ENCODE measurements at regions not wholly inside any gene's neighbourhood (a gene's known extent, or its start where the extent isn't known, plus 50 kb on each side); places are given as distances from the start of the nearest gene placed in this dataset.

DNA sequence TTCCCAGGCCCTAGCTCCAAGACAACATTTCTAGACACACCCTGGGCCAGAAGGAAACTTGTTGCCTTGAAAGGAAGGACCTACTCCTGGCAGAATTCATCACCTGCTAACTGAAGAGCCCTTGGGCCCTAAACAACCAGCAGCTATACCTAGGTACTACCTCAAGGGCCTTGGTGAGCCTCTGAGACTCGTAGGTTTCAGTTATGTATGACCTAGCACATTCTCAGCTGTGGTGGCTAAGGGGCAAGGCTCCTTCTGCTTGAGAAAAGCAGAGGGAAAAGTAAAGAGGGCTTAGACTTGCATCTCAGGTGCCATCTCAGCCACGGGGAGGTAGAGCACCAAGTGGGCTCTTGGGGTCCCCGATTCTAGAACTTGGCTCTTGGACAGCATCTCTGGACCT is 132.3 kb upstream of the NHSL1 start:
- Histone ChIP-seq H3K27me3 (ENCODE audit: control insufficient read depth in 4 of 4, insufficient read depth in 4 of 4, low read length in 3 of 4) (no peaks in the 10 kb centered on the region), H3K27ac (ENCODE audit: low read depth in 1 of 2, low read length in 2 of 2) (no peak overlapping the region), H3K9me3 (ENCODE audit: control insufficient read depth in 4 of 4, low read length in 3 of 4) (no peaks in the 10 kb centered on the region), H3K9ac (ENCODE audit: low read depth in 1 of 2, low read length in 2 of 2) (no peak overlapping the region), H3K36me3 (ENCODE audit: control insufficient read depth in 4 of 4, insufficient read depth in 3 of 4, low read depth in 1 of 4, low read length in 3 of 4) (no peaks in the 10 kb centered on the region), H3K4me1 (ENCODE audit: control insufficient read depth in 4 of 4, insufficient read depth in 4 of 4, low read length in 3 of 4) (no peaks in the 10 kb centered on the region), H3K4me3 (ENCODE audit: low read depth in 1 of 3, low read length in 3 of 3) (no peak overlapping the region)
- WGBS: 94% methylated on average over 3 of the region's 3 CpGs
- TF ChIP-seq FOXA1 (IDR thresholded peaks at IDR 0.05) (no peak), ATF3 (IDR thresholded peaks at IDR 0.05) (no peak)
- TF ChIP-seq, protein P1, sequence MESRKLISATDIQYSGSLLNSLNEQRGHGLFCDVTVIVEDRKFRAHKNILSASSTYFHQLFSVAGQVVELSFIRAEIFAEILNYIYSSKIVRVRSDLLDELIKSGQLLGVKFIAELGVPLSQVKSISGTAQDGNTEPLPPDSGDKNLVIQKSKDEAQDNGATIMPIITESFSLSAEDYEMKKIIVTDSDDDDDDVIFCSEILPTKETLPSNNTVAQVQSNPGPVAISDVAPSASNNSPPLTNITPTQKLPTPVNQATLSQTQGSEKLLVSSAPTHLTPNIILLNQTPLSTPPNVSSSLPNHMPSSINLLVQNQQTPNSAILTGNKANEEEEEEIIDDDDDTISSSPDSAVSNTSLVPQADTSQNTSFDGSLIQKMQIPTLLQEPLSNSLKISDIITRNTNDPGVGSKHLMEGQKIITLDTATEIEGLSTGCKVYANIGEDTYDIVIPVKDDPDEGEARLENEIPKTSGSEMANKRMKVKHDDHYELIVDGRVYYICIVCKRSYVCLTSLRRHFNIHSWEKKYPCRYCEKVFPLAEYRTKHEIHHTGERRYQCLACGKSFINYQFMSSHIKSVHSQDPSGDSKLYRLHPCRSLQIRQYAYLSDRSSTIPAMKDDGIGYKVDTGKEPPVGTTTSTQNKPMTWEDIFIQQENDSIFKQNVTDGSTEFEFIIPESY (IDR thresholded peaks at IDR 0.05): no peak
- DNase-seq (ENCODE audit: low spot score): no peak

DNA sequence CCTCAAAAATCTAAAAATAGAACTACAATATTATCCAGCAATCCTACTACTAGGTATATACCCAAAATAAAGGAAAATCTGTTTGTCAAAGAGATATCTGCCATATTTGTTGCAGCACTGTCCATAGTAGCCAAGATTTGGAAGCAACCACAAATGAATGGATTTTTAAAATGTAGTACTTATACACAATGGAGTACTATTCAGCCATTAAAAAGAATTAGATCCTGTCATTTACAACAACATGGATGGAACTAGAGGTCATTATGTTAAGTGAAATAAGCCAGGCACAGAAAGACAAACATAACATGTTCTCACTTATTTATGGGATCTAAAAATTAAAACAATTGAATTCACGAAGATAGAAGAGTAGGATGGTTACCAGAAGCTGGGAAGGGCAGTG is 135.7 kb upstream of the CCDC28A start:
- TF ChIP-seq FOXA1 (IDR thresholded peaks at IDR 0.05) (no peak), NR2F2 (IDR thresholded peaks at IDR 0.05) (no peak), JUND (IDR thresholded peaks at IDR 0.05) (no peak), RAD21 (IDR thresholded peaks at IDR 0.05) (no peak), FOXA2 (IDR thresholded peaks at IDR 0.05) (no peak), HNF4G (IDR thresholded peaks at IDR 0.05) (no peak), TAF1 (conservative IDR thresholded peaks at IDR 0.05) (no peak), MAX (IDR thresholded peaks at IDR 0.05) (no peak), ATF3 (IDR thresholded peaks at IDR 0.05) (no peak), RXRA (IDR thresholded peaks at IDR 0.05) (no peak), GABPA (IDR thresholded peaks at IDR 0.05 in 1 of 2, conservative IDR thresholded peaks at IDR 0.05 in 1 of 2) (no peak), SP1 (IDR thresholded peaks at IDR 0.05) (no peak), EGR1 (IDR thresholded peaks at IDR 0.05; ENCODE audit: low read depth in 2 of 2) (no peak), YY1 (IDR thresholded peaks at IDR 0.05) (no peak), REST (IDR thresholded peaks at IDR 0.05) (no peak), HNF4A (conservative IDR thresholded peaks at IDR 0.05) (no peak)
- TF ChIP-seq, protein P2, sequence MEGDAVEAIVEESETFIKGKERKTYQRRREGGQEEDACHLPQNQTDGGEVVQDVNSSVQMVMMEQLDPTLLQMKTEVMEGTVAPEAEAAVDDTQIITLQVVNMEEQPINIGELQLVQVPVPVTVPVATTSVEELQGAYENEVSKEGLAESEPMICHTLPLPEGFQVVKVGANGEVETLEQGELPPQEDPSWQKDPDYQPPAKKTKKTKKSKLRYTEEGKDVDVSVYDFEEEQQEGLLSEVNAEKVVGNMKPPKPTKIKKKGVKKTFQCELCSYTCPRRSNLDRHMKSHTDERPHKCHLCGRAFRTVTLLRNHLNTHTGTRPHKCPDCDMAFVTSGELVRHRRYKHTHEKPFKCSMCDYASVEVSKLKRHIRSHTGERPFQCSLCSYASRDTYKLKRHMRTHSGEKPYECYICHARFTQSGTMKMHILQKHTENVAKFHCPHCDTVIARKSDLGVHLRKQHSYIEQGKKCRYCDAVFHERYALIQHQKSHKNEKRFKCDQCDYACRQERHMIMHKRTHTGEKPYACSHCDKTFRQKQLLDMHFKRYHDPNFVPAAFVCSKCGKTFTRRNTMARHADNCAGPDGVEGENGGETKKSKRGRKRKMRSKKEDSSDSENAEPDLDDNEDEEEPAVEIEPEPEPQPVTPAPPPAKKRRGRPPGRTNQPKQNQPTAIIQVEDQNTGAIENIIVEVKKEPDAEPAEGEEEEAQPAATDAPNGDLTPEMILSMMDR (IDR thresholded peaks at IDR 0.05; ENCODE audit: low read depth, low read length, missing input control): no peak
- TF ChIP-seq, protein P1 (IDR thresholded peaks at IDR 0.05): no peak
- Histone ChIP-seq H3K9me3 (ENCODE audit: control insufficient read depth in 4 of 4, low read length in 3 of 4) (no peaks in the 10 kb centered on the region), H3K4me1 (ENCODE audit: control insufficient read depth in 4 of 4, insufficient read depth in 4 of 4, low read length in 3 of 4) (peaks cover under 1 to 6% (median 2%) of the 10 kb centered on the region in 4 donors), H3K9ac (ENCODE audit: low read depth in 1 of 2, low read length in 2 of 2) (no peak overlapping the region), H3K36me3 (ENCODE audit: control insufficient read depth in 4 of 4, insufficient read depth in 3 of 4, low read depth in 1 of 4, low read length in 3 of 4) (no peaks in the 10 kb centered on the region), H3K27me3 (ENCODE audit: control insufficient read depth in 4 of 4, insufficient read depth in 4 of 4, low read length in 3 of 4) (no peaks in the 10 kb centered on the region), H3K4me3 (ENCODE audit: low read depth in 1 of 3, low read length in 3 of 3) (no peak overlapping the region), H3K27ac (ENCODE audit: low read depth in 1 of 2, low read length in 2 of 2) (no peak overlapping the region)
- DNase-seq (ENCODE audit: low spot score): no peak
- WGBS: 94% methylated on average over 1 of the region's 1 CpG
